HFF-Myc (cell line): ENCODE measurements at regions not wholly inside any gene's neighbourhood (a gene's known extent, or its start where the extent isn't known, plus 50 kb on each side); places are given as distances from the start of the nearest gene placed in this dataset.

Experiments used
- DNase-seq: peaks from one replicate; pipeline ENCODE4 v3.0.0-alpha.2; 2011; ENCODE audit warnings: low read depth; ENCODE audit errors: extremely low read depth
- H3K4me3 ChIP-seq: replicated peaks from 2 replicates; pipeline ENCODE4 v1.5.1; 2011; ENCODE audit warnings: low read depth, mild to moderate bottlenecking, control low read depth, low read length
- CTCF ChIP-seq: IDR thresholded peaks from 2 replicates; pipeline ENCODE4 v1.5.1; 2012; ENCODE audit warnings: mild to moderate bottlenecking, low read depth, low read length, control low read depth; ENCODE audit errors: missing control alignments

GRCh38 chr15:96049766-96050165, 280.7 kb upstream of the NR2F2 start:
- no peak overlapping the region for H3K4me3 ChIP-seq
- TF ChIP-seq CTCF: no peak
- no peak for DNase-seq

- TF ChIP-seq CTCF: no peak
- no peak for DNase-seq
- no peak overlapping the region for H3K4me3 ChIP-seq
Measured at GRCh38 chr15:96051598-96051997, 278.9 kb upstream of the NR2F2 start.

- no peak for TF ChIP-seq CTCF
- no peak overlapping the region for H3K4me3 ChIP-seq
- no peak for DNase-seq
Measured at GRCh38 chr15:96052154-96052553, 278.3 kb upstream of the NR2F2 start.

GRCh38 chr15:96052572-96053030, 277.9 kb upstream of the NR2F2 start:
- TF ChIP-seq CTCF: no peak
- no peak for DNase-seq
- H3K4me3 ChIP-seq: no peak overlapping the region

GRCh38 chr15:96053031-96053780, 277.3 kb upstream of the NR2F2 start:
- no peak for DNase-seq
- H3K4me3 ChIP-seq: no peak overlapping the region
- TF ChIP-seq CTCF: no peak

- no peak for DNase-seq
- TF ChIP-seq CTCF: no peak
- no peak overlapping the region for H3K4me3 ChIP-seq
Measured at GRCh38 chr15:96053781-96054428, 276.6 kb upstream of the NR2F2 start.

GRCh38 chr15:96054621-96055020, 275.9 kb upstream of the NR2F2 start:
- no peak for TF ChIP-seq CTCF
- no peak for DNase-seq
- H3K4me3 ChIP-seq: no peak overlapping the region
